Daoy (cell line): ENCODE measurements at regions not wholly inside any gene's neighbourhood (a gene's known extent, or its start where the extent isn't known, plus 50 kb on each side); places are given as distances from the start of the nearest gene placed in this dataset.
"Not testable (repeated sequence)": the region's sequence is repeated elsewhere in the genome, so short reads cannot be mapped to it uniquely, and the experiment has no call there.

Experiments
- DNase-seq: peaks from one replicate; pipeline ENCODE4 v3.0.0-alpha.2; 2015; ENCODE audit warnings: low read depth

DNA sequence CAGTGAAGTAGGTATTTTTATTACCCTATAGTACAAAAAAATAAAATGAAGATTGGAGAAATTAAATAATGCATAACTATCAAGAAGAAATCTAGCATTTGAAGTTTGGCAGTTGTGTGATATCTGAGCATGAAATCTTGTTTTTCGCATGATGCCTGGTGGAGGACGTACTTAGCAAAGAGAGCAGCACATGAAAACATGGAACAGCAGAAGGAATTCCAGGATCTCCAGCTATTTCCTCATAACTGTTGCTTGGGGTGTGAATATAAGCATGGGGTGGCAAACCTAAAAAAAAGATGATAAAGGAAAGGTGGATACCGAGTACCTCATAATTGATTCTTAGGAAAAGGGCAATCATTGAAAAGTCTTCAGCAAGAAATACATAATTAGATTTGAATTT lies 174.3 kb upstream of the FAM3C start:
- no peak for DNase-seq

DNA sequence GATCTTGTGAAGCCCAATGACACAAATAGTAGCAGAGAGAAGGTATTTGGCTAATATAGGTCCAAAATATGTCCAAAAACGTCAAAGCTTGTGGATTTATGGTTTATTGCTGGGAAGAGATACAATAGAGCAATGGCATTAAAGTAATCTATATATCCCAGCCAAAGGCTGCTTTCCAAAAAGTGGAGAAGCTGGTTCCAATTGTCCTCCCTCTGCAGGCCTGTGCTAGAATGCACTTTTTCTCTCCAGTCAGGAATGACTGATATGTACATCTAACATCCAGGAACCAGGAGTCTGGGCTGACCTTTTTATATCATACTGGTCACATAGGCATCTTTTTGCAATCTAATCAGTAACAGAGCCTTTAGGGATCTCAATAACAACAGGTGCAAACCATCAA lies 167.1 kb upstream of the FAM3C start:
- no peak for DNase-seq

DNA sequence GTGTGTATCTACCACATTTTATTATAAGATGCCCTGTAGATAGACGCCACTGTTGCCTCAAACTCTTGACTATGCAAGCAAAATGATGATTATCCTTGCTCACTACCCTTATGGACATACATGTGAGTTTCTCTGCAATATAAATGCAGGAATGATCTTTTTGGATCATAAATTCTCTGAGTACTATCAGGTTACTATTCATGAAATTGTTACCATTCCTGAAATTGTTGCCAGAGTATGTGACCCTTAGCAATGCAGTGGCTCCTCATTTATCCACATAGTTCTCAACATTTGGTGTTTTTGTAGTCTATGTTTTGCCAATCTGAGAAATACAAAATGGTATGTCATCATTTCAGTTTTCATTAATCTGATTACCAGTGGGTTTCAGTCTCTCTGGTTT lies 166.2 kb upstream of the FAM3C start:
- no peak for DNase-seq

- DNase-seq: peak; percentile 25
Observed at GRCh38 chr7:121561717-121562116, 165.6 kb upstream of the FAM3C start.

GRCh38 chr7:121560267-121560990 lies 164.3 kb upstream of the FAM3C start:
- DNase-seq: no peak

DNA sequence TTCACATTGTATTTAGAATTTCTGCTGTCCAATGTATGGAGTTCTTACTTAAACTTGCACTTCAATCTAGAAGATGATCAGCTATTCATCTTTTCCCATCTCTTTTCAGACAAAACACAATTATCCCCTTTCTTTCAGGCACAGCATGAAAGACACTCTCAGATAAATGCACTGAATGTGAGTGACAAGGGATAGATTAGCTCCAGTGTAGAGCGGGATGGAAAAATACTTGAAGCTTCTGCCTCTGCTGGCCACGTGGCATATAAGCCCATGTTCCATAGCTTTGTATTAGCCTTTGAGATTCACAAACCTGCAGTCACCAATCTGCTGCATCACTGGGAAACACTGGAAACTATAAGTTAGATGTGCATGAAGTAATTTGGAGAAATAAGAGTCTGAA lies 162.2 kb upstream of the FAM3C start:
- DNase-seq: no peak

- no peak for DNase-seq
Observed at GRCh38 chr7:121557034-121557892, 161.2 kb upstream of the FAM3C start.

DNA sequence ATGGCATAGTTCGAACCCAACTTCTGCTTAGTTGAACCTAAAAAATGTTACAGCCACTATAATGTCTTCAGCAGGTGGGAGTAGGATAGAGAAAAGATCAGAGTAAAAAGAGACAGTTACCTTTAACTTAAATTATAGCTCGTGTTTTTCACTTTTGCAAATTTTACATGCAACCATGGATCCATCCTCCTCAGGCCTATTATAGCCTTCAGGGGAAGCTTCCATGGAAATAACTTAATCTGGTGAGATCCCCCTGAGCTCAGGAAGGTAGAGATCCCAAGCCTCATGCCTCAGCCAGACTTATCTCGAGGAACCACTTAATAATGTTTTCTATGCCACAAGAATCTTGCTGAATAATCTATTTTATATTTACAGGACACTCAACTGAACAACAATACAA lies 159.4 kb upstream of the FAM3C start:
- DNase-seq: no peak

GRCh38 chr7:121547544-121548092 lies 151.5 kb upstream of the FAM3C start:
- peak; percentile 69 for DNase-seq

DNA sequence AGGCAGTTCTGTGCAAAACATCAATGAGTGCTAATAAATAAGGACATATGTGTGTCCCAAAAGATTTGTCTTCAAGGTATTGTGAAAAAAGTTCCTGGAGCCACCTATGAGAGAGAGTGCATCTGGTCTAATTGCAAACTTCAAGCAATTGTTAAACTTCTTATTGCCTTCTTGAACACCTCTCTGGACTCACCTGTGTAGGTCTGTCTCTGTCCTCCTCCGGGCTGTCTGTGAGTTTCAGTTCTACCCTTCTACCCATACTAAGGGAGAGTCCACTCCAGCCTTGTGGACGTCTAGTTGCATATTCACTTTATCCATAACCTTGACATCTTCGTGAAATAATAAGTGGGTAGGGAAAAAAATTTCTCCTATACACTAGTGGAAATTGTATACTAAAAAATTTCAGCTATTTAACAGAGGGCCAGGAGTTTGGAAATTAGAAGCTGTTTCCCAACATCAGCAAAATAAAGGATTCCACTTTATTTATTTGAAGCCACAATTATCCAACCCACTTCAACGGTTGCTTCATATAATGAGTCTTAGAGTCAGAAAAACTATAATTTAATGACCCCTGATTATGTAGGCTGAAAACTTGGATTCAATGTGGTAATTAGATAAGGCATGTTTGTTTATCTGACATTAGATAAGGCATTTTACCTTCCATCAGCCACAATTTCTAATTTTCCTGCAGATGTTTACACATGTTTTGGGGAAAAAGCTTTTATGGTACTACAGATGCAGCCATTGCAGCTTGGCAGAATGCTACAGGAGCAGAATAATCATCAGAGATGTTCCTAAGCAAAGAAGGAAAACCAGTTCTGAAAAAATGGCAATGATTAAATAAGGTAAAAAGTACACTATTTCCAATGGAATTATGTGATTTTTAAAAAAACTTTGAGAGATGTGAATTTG lies 150.8 kb upstream of the FAM3C start:
- no peak for DNase-seq

GRCh38 chr7:121545418-121545817 lies 149.3 kb upstream of the FAM3C start:
- no peak for DNase-seq

DNA sequence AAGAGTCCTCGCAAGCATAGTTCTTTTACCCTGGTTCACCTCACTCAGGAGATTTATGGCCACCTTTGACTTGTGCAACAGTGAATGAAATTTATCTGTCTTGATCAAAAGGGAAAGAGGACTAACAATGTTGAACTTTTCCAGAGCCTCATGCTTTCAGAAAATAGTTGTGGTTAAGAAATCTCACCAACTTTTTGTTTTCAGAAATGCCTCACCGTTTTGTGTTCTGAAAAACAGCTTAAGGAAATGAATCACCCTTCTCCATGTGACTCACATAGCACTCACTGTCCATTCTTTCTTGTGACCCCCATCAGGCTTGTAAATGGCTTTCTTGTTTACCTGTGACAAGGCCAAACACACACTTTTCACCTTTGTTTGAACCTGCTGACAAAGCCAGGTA lies 148.6 kb upstream of the FAM3C start:
- peak; percentile 95 for DNase-seq

- no peak for DNase-seq
Observed at GRCh38 chr7:121544238-121544637, 148.1 kb upstream of the FAM3C start.

DNA sequence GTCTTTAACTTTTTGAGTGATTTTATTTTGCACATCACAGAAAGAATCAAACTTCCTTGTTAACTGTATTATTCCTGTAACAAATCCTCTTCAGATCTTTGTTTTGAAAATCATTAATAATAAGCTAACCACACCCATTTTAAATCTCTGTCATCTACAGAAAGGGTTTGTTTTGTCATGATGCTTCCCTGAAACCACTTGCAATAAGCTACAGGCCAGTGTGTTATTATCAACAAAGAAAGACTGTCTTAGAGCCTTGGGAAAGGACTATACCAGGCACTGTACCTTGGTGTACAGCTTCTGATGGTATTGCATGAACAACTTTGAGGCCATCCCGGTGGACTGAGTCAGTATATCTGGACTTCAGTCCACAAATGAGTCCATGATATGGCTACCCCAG lies 145.3 kb upstream of the FAM3C start:
- no peak for DNase-seq

DNA sequence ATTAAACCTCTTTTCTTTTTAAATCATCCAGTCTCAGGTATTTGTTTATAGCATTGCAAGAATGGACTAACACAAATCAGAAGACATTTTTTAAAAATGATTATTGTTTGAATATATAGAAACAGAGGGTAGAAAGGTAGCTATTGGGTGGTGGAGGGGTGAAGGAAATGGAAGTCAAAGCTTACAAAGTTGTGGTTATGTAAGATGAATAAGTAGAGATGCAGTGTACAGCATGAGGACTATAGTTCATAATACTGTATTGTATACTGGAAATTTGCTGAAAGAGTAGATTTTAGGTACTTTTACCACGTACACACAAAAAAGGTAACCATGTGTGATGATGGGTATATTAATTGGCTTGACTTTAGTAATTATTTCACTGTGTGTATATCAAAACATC lies 144.0 kb upstream of the FAM3C start:
- no peak for DNase-seq

GRCh38 chr7:121537031-121537430 lies 140.9 kb upstream of the FAM3C start:
- DNase-seq: no peak

DNA sequence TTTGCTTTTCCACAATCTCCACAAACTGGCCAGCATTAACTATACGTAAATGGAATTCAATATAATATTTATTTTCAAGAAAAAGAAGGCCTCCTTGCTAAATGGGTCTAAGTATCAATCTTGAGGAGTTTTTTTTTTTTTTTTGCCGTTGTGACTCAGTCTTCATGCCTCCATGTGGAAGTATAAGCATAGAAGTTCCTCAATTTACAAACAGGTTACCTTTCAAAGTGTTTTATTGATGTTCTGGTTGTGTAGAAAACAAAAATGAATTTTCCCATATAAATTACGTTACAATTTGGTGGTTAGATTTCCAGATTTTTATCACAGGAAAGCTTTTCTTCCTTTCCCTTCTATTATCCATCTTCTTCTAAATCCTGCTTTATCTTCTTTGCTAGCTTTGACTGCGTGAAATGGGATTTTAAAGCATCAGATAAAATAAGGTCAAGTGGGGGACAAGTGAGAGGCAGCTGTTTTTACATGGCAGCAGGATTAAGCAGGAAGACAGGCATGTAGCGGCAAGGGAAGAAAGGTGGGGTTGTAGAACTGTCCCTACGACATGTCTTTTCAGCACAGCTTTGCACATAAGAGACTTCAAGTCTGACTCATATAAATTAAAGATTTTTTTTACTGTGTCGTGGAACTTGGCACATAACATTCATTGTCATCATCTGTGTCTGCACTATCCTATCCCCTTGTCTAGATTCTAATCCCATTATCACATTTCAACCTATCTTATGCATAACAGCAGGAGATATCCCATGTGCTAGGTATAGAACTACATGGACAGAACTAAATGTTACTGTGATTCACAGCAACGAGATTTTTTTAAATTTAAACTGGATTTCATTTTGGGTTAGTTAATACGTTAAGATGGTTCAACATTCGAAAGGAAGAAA lies 135.3 kb upstream of the FAM3C start:
- no peak for DNase-seq

DNA sequence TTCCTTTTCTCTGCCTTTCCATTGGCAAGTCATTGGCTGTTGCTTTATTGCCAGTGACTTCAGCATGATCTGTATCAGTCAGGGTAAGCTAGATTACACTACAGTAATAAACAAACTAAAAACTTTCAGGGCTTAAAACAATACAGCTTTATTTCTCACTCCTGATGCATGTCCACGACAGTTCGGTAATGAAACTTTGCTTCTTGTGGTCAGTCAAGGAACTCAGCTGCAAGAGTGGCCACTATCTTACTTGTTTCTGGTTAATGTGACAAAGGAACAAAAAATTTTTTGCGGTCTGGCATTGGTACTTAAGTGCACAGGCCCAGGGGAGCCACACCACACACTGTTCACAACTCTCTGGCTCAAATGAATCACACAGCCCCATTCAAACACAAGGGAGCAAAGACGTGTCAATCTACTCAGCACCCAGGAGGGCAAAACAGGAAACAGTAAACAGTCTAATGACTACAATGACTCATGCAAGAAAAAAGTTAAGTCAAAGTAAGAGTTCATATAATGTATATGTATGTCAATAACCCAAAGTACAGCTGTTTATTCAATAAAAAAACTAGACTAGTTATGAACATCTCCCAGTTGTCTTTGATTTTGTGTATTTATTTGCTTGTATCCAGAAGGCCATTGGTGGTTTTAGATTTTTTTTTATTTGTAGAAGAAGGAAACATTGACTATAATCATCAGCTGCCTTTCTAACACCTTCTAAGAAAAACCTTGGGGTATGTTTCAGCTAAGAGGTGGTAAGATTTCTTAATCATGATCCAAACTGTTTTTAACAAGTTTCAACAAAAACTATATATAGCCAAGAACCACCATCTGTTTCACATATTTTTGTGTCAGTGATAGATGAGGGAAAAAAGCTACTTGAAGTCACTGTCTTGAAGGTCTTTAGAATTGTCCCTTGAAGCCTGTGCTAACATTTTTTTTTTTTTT lies 134.4 kb upstream of the FAM3C start:
- peak; percentile 99 for DNase-seq

DNA sequence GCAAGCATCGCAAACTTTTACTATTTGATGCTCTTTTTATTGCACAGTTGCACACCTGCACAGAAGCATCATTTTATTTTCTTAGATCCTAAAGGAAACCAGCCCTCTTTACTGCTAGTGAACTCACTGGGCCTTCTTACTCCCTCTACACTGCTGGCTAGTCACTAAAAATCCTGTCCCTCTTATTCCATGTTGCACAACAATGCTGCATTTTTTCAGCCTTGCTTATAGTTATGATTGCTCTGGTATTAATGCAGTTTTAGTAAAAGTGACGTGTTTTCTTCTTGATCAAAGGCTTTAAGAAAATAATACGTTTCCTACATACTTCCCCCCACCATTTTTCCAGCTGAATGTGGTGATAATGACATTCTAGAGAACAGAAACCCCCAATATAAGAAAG lies 132.9 kb upstream of the FAM3C start:
- DNase-seq: no peak

- DNase-seq: not testable (repeated sequence)
Observed at GRCh38 chr7:121526210-121526609, 130.1 kb upstream of the FAM3C start.
